ENCODE measurements at regions not wholly inside any gene's neighbourhood (a gene's known extent, or its start where the extent isn't known, plus 50 kb on each side); places are given as distances from the start of the nearest gene placed in this dataset.

GRCh38 chr2:144323946-144324345, 196.0 kb downstream of the ZEB2 start:
- peaks cover 16% of the 10 kb centered on the region for H3K4me1 ChIP-seq
- DNase-seq (no peak), ATAC-seq (no peak)
- H3K36me3 ChIP-seq (replicated peaks in 1 of 2; ENCODE audit: insufficient read depth in 1 of 2, low read depth in 2 of 2) = no peaks in the 10 kb centered on the region
- intact Hi-C loops (cut with DNase I) = no loop called here
- no peaks in the 10 kb centered on the region for H3K9me3 ChIP-seq
- no peaks in the 10 kb centered on the region for H3K27me3 ChIP-seq
- no peak overlapping the region for H3K4me3 ChIP-seq
- no peak overlapping the region for H3K27ac ChIP-seq
- 79 to 84% methylated on average over 2 of the region's 2 CpGs for WGBS, 2 donors
- TF ChIP-seq POLR2A (IDR thresholded peaks at IDR 0.05) = no peak
- TF ChIP-seq CTCF (IDR thresholded peaks at IDR 0.05) = no peak

GRCh38 chr2:144322379-144322778, 197.5 kb downstream of the ZEB2 start:
- Histone ChIP-seq H3K36me3 (replicated peaks in 1 of 2; ENCODE audit: insufficient read depth in 1 of 2, low read depth in 2 of 2) (no peaks in the 10 kb centered on the region), H3K4me1 (peaks cover 16% of the 10 kb centered on the region), H3K4me3 (no peak overlapping the region), H3K27ac (no peak overlapping the region), H3K9me3 (no peaks in the 10 kb centered on the region), H3K27me3 (no peaks in the 10 kb centered on the region)
- intact Hi-C loops (cut with DNase I) = no loop called here
- ATAC-seq = no peak
- TF ChIP-seq CTCF (IDR thresholded peaks at IDR 0.05) (no peak), POLR2A (IDR thresholded peaks at IDR 0.05) (no peak)
- 66 to 74% methylated on average over 2 of the region's 2 CpGs for WGBS, 2 donors
- DNase-seq = no peak

- TF ChIP-seq CTCF (IDR thresholded peaks at IDR 0.05) (no peak), POLR2A (IDR thresholded peaks at IDR 0.05) (no peak)
- Histone ChIP-seq H3K9me3 (no peaks in the 10 kb centered on the region), H3K27me3 (no peaks in the 10 kb centered on the region), H3K27ac (no peak overlapping the region), H3K4me3 (no peak overlapping the region), H3K4me1 (peaks cover 16% of the 10 kb centered on the region), H3K36me3 (replicated peaks in 1 of 2; ENCODE audit: insufficient read depth in 1 of 2, low read depth in 2 of 2) (no peaks in the 10 kb centered on the region)
- no peak for ATAC-seq
- intact Hi-C loops (cut with DNase I) = no loop called here
- WGBS, 2 donors = 75 to 94% methylated on average over 1 of the region's 1 CpG
- DNase-seq = peak in 1 of 4 donors; percentile 18
Observed at GRCh38 chr2:144320491-144320890, 199.4 kb downstream of the ZEB2 start.

- WGBS, 2 donors = 89 to 90% methylated on average over 2 of the region's 2 CpGs
- intact Hi-C loops (cut with DNase I) = no loop called here
- Histone ChIP-seq H3K9me3 (no peaks in the 10 kb centered on the region), H3K4me1 (no peaks in the 10 kb centered on the region), H3K36me3 (replicated peaks in 1 of 2; ENCODE audit: insufficient read depth in 1 of 2, low read depth in 2 of 2) (no peaks in the 10 kb centered on the region), H3K27me3 (no peaks in the 10 kb centered on the region), H3K27ac (no peak overlapping the region), H3K4me3 (no peak overlapping the region)
- no peak for DNase-seq
- no peak for ATAC-seq
- no peak for TF ChIP-seq POLR2A (IDR thresholded peaks at IDR 0.05)
- TF ChIP-seq CTCF (IDR thresholded peaks at IDR 0.05) = no peak
Observed at GRCh38 chr2:144317071-144317738, 202.7 kb downstream of the ZEB2 start.
